ENCODE measurements at regions not wholly inside any gene's neighbourhood (a gene's known extent, or its start where the extent isn't known, plus 50 kb on each side); places are given as distances from the start of the nearest gene placed in this dataset.

- TF ChIP-seq Cebpa-rat (IDR thresholded peaks at IDR 0.05), result no peak
- Histone ChIP-seq H3K4me2 (no peak overlapping the region), H3K36me3 (no peaks in the 10 kb centered on the region), H3K9me3 (replicated peaks in 1 of 11) (no peaks in the 10 kb centered on the region), H3K27me3 (no peaks in the 10 kb centered on the region), H3K27ac (no peak overlapping the region), H3K4me3 (no peak overlapping the region), H4K20me1 (no peaks in the 10 kb centered on the region), H3K9ac (no peak overlapping the region), H3K4me1 (0 out of 20 replicates have a peak, but pooled peaks cover 0 to 8% (median 0%) of the 10 kb centered on the region in 10 experiments)
Observed at GRCh38 chr11:56909563-56909962, 79.2 kb upstream of the OR5AK2 start.

DNA sequence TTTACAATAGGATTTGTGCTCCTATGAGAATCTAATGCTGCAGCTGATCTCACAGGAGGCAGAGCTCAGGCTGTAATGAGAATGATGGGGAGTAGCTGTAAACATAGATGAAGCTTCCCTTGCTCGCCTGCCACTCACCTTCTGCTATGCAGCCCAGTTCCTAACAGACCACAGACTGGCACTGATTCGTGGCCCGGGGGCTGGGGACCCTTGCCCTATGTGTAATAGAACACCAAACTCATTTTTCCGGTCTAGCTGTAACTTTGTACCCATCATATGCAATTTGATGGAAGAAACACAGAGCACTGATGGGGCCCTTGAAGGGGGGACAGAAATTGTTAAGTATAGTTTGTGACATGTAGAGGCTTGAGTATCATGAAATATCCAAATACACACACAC is 79.6 kb upstream of the OR5AK2 start:
- H3K36me3 ChIP-seq, result no peaks in the 10 kb centered on the region
- no peaks in the 10 kb centered on the region for H3K9me3 ChIP-seq (replicated peaks in 1 of 11)
- no peak overlapping the region for H3K27ac ChIP-seq
- no peak for TF ChIP-seq Cebpa-rat (IDR thresholded peaks at IDR 0.05)
- H3K9ac ChIP-seq, result no peak overlapping the region
- no peak overlapping the region for H3K4me2 ChIP-seq
- no peaks in the 10 kb centered on the region for H3K27me3 ChIP-seq
- H3K4me1 ChIP-seq, result 0 out of 20 replicates have a peak, but pooled peaks cover 0 to 8% (median 0%) of the 10 kb centered on the region in 10 experiments
- H3K4me3 ChIP-seq, result no peak overlapping the region
- no peaks in the 10 kb centered on the region for H4K20me1 ChIP-seq

DNA sequence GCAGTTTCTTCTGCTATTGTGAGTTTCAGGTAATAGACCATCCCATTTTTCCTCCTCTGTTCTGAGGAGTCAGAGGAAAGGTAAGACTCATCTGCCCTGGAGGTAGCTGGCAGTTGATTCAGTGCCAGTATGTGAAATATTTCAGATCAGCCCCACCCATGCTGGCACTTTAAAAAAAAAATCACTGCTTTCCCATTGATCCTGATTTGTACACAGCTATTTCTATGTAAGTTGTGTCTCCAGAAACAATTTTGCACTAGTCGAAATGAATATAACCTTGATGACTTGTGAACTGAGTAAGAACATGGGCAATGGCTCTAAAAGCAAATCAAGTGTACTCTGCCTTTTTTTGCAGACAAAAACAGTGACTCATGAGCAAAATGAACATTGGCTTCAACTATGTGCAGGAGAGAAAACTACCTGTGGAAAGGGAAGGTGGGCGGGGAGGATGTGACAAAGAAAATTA is 82.0 kb upstream of the OR5AK2 start:
- Histone ChIP-seq H3K4me3 (no peak overlapping the region), H3K36me3 (no peaks in the 10 kb centered on the region), H3K9ac (no peak overlapping the region), H4K20me1 (no peaks in the 10 kb centered on the region; a peak in 1 of 22 replicates), H3K4me2 (no peak overlapping the region), H3K9me3 (replicated peaks in 1 of 11) (no peaks in the 10 kb centered on the region), H3K27ac (no peak overlapping the region), H3K4me1 (0 out of 20 replicates have a peak, but pooled peaks cover 0 to 8% (median 0%) of the 10 kb centered on the region in 10 experiments), H3K27me3 (no peaks in the 10 kb centered on the region)
- no peak for TF ChIP-seq Cebpa-rat (IDR thresholded peaks at IDR 0.05)

DNA sequence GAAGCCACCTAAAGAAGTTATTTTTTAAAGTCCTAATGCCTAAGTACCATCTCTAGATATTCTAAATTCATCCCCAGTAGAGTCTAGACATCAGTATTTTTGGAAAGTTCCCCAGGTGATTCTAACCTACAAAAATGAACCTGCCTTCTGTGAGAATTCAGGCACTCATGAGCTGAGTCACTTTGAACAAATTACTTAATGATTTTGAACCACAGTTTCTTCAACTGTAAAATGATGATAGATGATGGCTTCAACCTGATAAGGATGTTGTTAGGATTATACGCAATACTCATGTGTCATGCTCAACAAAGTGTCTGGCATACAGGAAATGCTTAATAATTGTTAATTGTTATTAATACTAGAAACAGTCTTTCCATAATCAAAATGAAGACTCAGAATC is 82.8 kb upstream of the OR5AK2 start:
- no peaks in the 10 kb centered on the region for H3K9me3 ChIP-seq (replicated peaks in 1 of 11)
- 0 out of 20 replicates have a peak, but pooled peaks cover 0 to 2% (median 0%) of the 10 kb centered on the region in 10 experiments for H3K4me1 ChIP-seq
- no peaks in the 10 kb centered on the region for H3K36me3 ChIP-seq
- H3K9ac ChIP-seq, result no peak overlapping the region
- H3K4me3 ChIP-seq, result no peak overlapping the region
- no peak overlapping the region for H3K27ac ChIP-seq
- H3K4me2 ChIP-seq, result no peak overlapping the region
- no peaks in the 10 kb centered on the region for H3K27me3 ChIP-seq
- no peak for TF ChIP-seq Cebpa-rat (IDR thresholded peaks at IDR 0.05)
- no peaks in the 10 kb centered on the region; a peak in 1 of 22 replicates for H4K20me1 ChIP-seq

DNA sequence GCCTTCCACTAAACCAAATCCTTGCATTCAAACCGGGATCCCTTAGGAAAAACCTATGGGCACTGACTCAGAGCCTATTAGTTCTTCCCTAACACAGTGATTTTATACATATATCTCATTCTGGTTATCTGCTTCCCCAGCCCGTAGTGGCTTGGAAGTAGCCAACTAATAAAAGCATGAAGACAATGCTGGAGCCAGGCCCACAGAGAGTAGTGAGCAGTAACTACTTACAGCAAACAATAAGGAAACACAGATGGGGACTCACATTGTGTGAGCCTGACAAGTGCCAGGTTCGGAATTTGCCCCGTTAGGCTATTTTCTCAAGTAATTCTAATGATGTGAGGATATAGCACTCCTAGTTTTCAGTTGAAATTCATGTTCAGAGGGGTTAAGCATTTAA is 83.3 kb upstream of the OR5AK2 start:
- Histone ChIP-seq H3K27ac (no peak overlapping the region), H3K9ac (no peak overlapping the region), H3K27me3 (no peaks in the 10 kb centered on the region), H3K4me3 (no peak overlapping the region), H3K9me3 (replicated peaks in 1 of 11) (no peaks in the 10 kb centered on the region), H4K20me1 (no peaks in the 10 kb centered on the region; a peak in 1 of 22 replicates), H3K4me2 (no peak overlapping the region), H3K36me3 (no peaks in the 10 kb centered on the region), H3K4me1 (no peaks in the 10 kb centered on the region)
- no peak for TF ChIP-seq Cebpa-rat (IDR thresholded peaks at IDR 0.05)

GRCh38 chr11:56898856-56899255 is 89.9 kb upstream of the OR5AK2 start:
- no peaks in the 10 kb centered on the region for H3K36me3 ChIP-seq
- H3K27me3 ChIP-seq, result no peaks in the 10 kb centered on the region
- no peak overlapping the region for H3K27ac ChIP-seq
- TF ChIP-seq Cebpa-rat (IDR thresholded peaks at IDR 0.05), result no peak
- H4K20me1 ChIP-seq, result no peaks in the 10 kb centered on the region; a peak in 1 of 22 replicates
- no peak overlapping the region for H3K9ac ChIP-seq
- H3K4me2 ChIP-seq, result no peak overlapping the region
- no peaks in the 10 kb centered on the region for H3K4me1 ChIP-seq
- H3K9me3 ChIP-seq (replicated peaks in 1 of 11), result no peaks in the 10 kb centered on the region
- no peak overlapping the region for H3K4me3 ChIP-seq

DNA sequence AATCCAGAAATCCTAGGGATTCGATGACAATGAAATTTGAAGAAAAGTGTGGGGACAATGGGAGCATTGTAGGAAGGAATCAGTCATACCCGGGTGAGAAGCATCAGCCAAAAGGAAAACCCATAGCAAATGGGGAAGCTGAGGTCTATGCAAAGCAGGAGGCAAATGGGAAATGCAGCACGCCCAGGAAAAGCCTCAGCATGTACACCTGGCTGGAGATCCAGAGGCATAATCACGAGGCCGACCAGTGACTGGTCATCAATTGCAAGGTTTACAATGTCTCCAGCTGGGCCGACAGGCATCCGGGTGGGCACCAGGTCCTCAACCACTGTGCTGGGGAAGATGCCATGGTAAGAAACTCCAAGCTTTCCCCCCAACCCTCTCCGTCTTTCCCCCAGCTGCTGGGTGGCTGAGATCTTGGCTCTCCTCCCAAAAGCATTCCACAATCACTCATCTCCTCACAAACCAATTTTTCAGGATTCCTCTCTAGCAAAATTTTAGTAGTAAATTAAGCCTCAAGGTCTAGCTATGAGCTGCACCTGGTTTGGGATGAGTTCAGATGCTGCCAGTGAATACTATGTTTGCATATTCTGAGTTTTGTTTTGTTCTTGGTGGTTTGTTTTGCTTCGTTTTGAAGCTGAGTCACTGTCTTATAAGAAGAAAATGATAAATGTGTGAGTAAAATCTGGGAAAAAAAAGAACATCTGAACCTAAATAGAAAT is 98.0 kb upstream of the OR5AK2 start:
- Histone ChIP-seq H4K20me1 (no peaks in the 10 kb centered on the region), H3K27me3 (no peaks in the 10 kb centered on the region), H3K36me3 (no peaks in the 10 kb centered on the region), H3K4me3 (no peak overlapping the region), H3K9ac (no peak overlapping the region), H3K9me3 (replicated peaks in 1 of 11) (no peaks in the 10 kb centered on the region), H3K4me2 (no peak overlapping the region), H3K4me1 (no peaks in the 10 kb centered on the region), H3K27ac (no peak overlapping the region)
- TF ChIP-seq Cebpa-rat (IDR thresholded peaks at IDR 0.05), result no peak

DNA sequence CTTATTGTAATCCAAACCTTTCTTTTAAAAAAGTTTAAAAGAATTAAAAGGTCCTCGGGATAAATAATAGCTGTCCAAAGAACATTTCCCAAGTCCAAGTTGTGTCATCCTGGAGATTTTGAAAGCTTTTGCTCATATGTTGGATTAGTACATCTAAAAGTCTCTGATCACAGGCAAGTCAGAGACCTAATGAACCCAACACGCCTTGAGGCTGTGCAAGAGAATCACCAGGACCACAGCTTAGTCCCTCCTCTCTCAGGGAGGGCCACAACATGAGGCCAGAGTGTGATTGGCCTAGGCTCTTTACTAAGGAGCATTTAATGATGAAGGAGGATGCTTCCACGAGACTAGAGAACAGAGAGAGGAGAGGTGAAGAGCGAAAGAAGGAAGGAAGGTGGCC is 98.7 kb upstream of the OR5AK2 start:
- Histone ChIP-seq H3K4me3 (no peak overlapping the region), H3K27ac (no peak overlapping the region), H3K9me3 (replicated peaks in 1 of 11) (no peaks in the 10 kb centered on the region), H3K4me1 (no peaks in the 10 kb centered on the region), H3K36me3 (no peaks in the 10 kb centered on the region), H3K4me2 (no peak overlapping the region), H4K20me1 (no peaks in the 10 kb centered on the region), H3K9ac (no peak overlapping the region), H3K27me3 (no peaks in the 10 kb centered on the region)
- no peak for TF ChIP-seq Cebpa-rat (IDR thresholded peaks at IDR 0.05)

DNA sequence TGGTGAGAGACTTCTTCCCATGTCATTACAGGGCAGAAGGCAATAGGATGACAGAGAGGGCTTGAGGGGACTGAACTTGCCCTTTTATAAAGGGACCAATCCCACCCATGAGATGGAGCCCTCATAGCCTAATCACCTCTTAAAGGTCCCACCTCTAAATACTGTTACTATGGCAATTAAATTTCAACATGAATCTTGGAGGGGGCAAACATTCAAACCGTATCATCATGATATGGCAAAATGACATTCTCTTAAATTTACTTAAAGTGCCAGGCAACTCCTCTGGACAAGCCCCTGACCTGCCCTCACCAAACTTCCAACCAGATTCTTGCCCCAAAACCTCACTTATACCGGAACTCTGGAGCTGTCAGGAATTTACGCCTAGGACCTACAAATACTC is 100.8 kb upstream of the OR5AK2 start:
- Histone ChIP-seq H3K4me3 (no peak overlapping the region), H3K9me3 (replicated peaks in 1 of 11) (no peaks in the 10 kb centered on the region), H3K4me2 (no peak overlapping the region), H3K4me1 (no peaks in the 10 kb centered on the region), H3K27me3 (no peaks in the 10 kb centered on the region), H4K20me1 (no peaks in the 10 kb centered on the region), H3K36me3 (no peaks in the 10 kb centered on the region), H3K27ac (no peak overlapping the region), H3K9ac (no peak overlapping the region)
- TF ChIP-seq Cebpa-rat (IDR thresholded peaks at IDR 0.05), result no peak

DNA sequence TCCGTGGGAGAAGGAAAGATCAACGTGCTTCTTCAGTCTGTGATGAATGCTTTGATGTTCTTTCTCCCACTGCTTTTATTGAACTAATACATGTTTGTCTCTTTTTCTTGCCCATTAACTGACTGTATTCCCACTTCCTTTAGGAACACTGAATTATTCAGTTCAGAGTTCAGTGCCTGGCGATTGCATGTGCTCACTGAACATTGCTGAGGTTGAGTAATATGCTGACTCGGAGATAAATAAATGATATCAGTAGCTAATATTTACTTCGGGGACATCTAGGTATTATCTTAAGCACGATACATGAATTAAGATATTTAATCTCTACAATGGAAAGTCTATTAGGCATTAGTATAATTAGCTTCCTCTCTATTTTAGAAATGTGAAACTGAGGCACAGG is 102.3 kb upstream of the OR5AK2 start:
- no peak overlapping the region for H3K9ac ChIP-seq
- no peak overlapping the region for H3K4me2 ChIP-seq
- no peaks in the 10 kb centered on the region for H3K9me3 ChIP-seq (replicated peaks in 1 of 11)
- H3K4me1 ChIP-seq, result no peaks in the 10 kb centered on the region
- no peak overlapping the region for H3K4me3 ChIP-seq
- H3K36me3 ChIP-seq, result no peaks in the 10 kb centered on the region
- H3K27me3 ChIP-seq, result no peaks in the 10 kb centered on the region
- no peak for TF ChIP-seq Cebpa-rat (IDR thresholded peaks at IDR 0.05)
- H4K20me1 ChIP-seq, result no peaks in the 10 kb centered on the region
- H3K27ac ChIP-seq, result no peak overlapping the region
